KOPT-K1 (cell line): ENCODE measurements at regions not wholly inside any gene's neighbourhood (a gene's known extent, or its start where the extent isn't known, plus 50 kb on each side); places are given as distances from the start of the nearest gene placed in this dataset.

ENCODE experiments used
- H3K27ac ChIP-seq: fragments of 200-600 bp; sonication (generic); 2 replicates; pipeline ENCODE4 v1.5.1; 2016; ENCODE audit warnings: antibody characterized with exemption, mild to moderate bottlenecking, low read depth, low read length; ENCODE audit not compliant: poor library complexity, severe bottlenecking
- H3K36me3 ChIP-seq: fragments of 200-600 bp; sonication (generic); 2 replicates; pipeline ENCODE4 v1.5.1; 2017; ENCODE audit warnings: antibody characterized with exemption, mild to moderate bottlenecking, low read length, moderate library complexity; ENCODE audit not compliant: insufficient read depth
- H3K9me3 ChIP-seq: fragments of 200-600 bp; sonication (generic); 2 replicates; pipeline ENCODE4 v1.5.1; 2017; ENCODE audit warnings: antibody characterized with exemption, low read length, mild to moderate bottlenecking; ENCODE audit not compliant: insufficient read depth, poor library complexity, severe bottlenecking

DNA sequence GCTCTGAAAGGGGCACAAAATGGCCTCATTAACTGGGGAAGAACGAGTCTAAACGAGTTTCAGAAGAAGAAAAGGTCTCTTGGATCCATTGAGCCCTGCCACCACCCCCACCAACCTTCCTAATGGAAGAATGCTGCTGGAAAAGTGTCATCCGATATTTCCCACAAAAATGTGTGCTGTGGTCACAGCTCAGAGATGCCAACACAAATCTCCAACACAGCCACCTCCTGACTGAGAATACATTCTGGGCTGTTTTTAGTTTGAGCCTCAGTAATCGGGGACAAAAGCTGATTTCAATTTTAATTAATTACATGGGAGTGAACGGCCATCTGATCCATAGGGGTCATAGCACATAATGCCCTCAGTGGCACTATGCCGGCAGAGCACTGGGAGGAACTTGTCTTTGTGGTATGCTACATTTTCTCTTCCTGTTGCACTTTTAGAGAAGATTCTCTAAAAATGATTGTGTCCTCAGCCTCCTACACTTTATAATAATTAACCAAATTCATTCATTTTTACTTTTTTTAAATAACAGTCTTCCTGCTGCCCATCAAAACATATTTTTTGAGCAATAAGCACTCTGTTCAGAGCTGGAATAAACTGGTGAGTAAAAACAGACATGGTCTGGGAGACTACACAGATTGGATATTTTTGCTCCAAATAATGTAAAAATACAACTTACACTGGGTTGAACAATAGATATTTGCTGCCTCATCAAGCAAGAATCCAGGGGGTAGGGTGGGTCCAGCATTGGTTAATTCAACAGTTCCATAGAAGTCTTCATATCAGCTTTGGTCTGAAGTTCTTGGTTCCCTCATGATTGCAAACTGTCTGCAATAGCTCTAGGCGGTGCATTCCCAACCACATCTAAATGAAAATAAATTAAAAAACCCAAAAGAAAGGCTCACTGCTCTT is 143.6 kb upstream of the TMEM170B start:
- no peak overlapping the region for H3K27ac ChIP-seq
- H3K9me3 ChIP-seq = no peaks in the 10 kb centered on the region
- no peaks in the 10 kb centered on the region for H3K36me3 ChIP-seq

DNA sequence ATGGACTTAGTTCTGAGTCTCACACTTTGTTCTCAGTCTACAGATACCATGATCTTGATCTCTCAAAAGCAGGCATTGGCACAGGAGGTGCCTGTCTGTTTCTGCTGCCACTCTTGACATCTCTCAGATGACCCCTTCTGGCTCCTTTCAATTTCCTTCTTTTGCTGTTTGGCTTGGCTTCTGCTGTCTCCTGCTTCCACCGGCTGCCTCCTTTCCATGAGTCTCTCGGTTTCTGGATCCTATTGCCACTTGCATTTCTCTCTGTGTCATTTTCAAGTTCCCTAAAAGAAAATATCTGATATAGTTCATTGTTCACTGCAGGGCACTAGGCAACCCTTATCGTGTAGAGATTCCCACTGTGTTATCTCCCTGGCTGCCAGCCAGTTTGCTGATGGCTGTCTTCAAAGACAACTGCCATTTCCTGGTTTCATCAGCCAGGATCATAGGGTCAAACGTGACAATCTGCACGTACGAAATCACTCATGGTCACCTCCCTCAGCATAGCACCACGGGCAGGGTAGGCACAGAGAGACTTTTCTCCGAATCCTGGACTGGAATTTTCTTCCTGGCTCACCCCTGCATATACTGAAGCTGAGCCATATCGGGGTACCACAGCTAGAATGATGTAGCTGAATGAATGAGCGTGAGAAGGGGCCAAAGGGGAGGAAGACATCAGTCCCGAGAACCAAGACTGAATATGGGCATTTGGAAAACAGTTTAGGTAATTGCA is 144.6 kb upstream of the TMEM170B start:
- no peaks in the 10 kb centered on the region for H3K36me3 ChIP-seq
- H3K9me3 ChIP-seq = no peaks in the 10 kb centered on the region
- H3K27ac ChIP-seq = no peak overlapping the region

DNA sequence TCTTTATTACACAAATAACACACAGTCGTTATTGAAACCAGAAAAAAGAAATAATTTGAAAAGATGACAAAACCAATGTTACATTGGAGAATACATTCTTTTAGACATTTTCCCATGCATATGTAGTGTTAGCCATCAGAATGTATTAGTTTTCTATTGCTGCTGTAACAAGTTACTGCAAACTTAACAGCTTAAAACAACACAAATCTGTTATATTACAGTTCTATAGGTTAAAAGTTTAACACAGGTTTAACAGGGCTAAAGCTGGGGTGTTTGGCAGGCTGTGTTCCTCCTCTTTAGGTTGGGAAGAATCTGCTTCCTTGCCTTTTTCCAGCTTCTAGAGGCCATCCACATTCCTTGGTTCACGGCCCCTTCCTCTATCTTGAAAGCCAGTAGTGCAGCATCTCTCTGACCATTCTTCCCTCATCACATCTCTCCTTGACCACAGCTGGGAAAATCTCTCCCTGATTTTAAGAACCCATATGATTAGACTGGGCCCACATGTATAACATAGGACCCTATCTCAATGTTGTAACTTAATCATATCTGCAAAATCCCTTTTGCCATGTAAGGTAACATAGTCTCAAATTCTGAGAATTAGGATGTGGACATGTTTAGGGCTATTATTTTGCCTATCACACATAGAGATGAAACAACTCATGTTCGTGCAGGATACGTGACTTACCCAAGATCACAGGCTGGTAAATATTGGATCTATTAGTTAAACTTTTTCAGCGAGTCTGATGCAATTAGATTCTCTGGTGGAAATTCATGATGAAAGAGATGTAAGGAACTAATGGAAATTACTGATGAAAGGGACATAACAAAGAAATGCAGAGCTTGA is 145.4 kb upstream of the TMEM170B start:
- Histone ChIP-seq H3K9me3 (no peaks in the 10 kb centered on the region), H3K36me3 (no peaks in the 10 kb centered on the region), H3K27ac (no peak overlapping the region)

DNA sequence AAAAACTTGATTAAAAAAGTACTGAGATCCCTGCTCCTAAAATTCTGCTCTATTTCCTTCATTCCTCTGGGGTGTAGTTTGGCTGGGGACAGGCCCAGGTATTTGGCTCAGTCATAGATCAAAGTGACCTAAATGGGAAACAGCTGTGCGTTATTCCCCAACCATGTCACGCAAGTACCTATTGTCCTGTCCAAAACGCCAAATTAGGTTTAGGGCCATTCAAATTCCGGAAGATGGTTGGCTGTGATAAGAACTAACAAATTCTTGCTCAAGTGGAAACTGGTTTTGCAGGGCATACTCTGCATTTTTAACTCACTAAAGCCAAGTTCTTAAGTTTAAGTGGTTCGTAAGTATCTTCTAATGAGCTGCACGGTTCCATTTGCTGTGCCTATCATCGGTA is 147.6 kb upstream of the TMEM170B start:
- H3K27ac ChIP-seq = no peak overlapping the region
- H3K9me3 ChIP-seq = no peaks in the 10 kb centered on the region
- no peaks in the 10 kb centered on the region for H3K36me3 ChIP-seq

DNA sequence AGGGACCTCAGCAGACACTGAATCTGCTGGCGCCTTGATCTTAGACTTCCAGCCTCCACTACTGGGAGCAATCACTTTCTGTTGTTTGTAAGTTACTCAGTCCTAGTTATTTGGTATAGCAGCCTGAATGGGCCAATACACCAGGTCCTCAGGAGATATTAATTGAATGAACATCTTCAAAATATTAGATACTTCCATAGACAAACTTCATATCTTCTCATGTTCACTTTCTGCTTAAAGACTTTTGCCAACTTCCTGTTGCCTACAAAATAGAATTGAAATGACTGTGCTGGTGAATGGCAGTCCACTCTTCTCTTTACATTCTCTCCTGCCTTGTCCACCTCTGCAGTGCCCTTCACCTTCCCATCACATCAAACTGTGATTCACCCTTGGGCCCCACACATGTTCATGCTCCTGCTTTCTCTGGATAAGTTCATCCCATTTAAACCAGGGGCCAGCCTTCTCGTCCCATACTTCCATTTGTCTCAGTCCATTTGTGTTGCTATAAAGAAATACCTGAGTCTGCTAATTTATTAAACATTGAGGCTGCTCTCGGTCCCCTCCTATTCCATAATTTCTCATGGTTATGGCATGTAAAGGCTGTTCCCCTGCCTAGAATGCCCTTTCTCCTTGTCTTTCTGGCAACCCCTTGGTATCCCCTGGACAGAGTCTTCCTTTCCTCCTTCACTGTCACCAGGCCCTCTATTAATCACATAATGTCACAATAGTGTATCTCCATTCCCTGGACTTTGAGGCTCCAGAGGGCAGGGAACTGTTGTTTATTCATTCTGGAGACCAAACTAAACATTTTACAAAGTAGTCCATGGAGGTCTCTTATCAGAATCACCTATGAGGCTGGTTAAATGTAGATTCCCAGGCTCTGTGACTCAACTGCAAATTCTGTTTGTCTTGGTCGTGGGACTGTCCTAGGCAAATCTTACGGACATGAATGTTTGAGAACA is 148.3 kb upstream of the TMEM170B start:
- H3K9me3 ChIP-seq = no peaks in the 10 kb centered on the region
- H3K36me3 ChIP-seq = no peaks in the 10 kb centered on the region
- no peak overlapping the region for H3K27ac ChIP-seq

DNA sequence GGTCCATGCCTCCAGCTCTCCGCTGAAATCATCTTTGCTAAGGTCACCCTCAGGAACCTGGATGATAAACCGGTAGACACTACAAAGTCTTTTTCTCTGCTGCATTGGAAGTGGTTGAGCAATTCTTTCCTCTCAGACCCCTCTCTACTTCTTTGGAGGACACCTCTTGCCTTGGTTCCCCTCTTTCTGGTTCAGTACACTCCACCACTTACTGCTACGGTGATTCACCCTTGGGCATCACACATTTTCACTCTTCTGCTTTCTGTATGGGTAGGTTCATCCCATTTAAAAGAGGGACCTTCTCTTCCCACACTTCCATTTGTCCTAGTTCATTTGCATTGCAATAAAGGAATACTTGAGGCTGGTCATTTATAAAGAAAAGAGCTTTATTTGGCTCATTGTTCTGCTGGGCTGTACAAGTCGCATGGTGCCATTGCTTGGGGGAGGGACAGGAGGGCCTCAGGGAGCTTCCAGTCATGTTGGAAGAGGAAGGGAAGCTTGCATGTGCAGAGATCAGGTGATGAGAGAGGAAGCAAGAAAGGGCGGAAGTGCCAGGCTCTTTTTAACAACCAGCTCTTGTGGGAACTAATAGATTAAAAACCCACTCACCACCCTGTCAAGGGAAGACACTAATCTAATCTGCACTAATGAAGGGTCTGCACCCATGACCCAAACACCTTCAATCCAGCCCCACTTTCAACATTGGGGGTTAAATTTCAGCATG is 149.7 kb upstream of the TMEM170B start:
- Histone ChIP-seq H3K9me3 (no peaks in the 10 kb centered on the region), H3K27ac (no peak overlapping the region)

DNA sequence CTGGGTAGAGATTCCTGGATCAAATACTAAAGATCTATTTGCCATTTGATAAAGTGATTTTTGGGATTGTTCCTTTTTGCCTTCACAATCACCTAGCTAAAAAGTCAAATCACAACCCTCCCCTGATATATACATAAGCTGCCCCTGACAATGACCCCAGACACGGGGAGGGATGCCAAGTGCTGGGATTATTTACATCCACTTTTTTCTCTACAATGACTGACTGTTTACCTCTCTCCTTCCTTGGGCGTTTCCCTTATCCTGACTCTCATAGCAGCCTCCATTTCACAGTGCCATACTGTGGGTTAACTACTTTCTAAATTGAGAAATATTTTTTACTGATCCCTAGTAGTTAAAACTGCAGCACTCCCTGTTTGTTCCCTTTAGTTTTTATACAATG is 150.8 kb upstream of the TMEM170B start:
- H3K27ac ChIP-seq = no peak overlapping the region
- no peaks in the 10 kb centered on the region for H3K36me3 ChIP-seq
- H3K9me3 ChIP-seq = no peaks in the 10 kb centered on the region

More for the DNA sequence above, 149.7 kb upstream of the TMEM170B start:
- no peaks in the 10 kb centered on the region for H3K36me3 ChIP-seq

DNA sequence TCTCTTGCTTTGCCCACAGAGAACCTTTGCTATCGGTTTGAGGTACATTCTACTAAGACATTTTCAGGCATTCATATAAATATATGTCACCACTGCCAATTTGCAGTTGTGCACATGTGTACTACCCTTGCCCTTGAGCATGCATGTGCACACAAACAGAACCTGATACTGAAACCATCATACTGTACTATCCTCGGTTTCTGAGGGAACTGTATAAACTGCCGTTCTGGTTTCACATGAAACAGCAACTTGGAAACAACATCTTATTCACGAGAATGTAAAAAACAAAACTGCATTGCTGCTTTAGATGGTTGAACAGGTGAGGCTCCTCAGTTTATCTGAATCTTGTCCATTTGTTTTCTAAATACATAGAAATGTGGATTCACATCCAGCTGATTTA is 151.2 kb upstream of the TMEM170B start:
- Histone ChIP-seq H3K9me3 (no peaks in the 10 kb centered on the region), H3K36me3 (no peaks in the 10 kb centered on the region), H3K27ac (no peak overlapping the region)

DNA sequence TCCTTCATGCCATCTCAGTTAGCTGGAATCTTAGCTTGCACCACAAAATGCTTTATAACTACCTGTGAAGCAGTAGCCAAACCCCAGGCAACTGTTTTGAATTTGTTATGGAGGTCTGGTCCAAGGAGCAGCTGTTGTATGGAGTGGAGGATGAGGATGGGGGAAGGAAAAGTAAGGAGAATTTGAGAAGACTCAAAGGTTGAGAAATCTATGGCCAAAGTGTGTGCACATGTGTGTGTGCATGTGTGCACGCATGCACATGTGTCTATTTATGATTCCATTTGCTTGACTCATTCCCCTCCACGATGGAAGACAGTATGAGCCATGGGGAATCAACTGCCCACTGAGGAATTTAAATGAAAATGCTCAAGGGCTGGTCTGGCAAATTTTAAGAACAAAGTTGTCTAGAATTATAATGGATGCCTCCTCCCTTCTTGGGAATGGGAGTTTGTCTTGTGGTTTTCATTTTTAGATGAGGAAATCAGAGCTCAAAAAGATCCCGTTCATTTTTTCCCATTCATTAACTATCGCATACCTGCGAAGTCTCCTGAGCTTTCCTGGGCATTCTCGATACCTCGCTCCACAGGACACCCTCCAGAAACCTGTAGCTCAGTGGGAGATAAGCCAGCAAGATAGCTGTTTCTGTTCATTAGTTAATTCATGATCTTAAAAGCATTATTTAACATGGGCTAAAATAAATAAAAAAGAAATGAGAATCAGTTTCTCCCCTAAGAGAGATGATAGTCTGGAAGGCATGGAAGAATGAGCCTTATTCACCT is 152.3 kb upstream of the NEDD9 start:
- H3K9me3 ChIP-seq = no peaks in the 10 kb centered on the region
- H3K27ac ChIP-seq = no peak overlapping the region
- H3K36me3 ChIP-seq = no peaks in the 10 kb centered on the region; the same call in 1 of the 2 replicates

DNA sequence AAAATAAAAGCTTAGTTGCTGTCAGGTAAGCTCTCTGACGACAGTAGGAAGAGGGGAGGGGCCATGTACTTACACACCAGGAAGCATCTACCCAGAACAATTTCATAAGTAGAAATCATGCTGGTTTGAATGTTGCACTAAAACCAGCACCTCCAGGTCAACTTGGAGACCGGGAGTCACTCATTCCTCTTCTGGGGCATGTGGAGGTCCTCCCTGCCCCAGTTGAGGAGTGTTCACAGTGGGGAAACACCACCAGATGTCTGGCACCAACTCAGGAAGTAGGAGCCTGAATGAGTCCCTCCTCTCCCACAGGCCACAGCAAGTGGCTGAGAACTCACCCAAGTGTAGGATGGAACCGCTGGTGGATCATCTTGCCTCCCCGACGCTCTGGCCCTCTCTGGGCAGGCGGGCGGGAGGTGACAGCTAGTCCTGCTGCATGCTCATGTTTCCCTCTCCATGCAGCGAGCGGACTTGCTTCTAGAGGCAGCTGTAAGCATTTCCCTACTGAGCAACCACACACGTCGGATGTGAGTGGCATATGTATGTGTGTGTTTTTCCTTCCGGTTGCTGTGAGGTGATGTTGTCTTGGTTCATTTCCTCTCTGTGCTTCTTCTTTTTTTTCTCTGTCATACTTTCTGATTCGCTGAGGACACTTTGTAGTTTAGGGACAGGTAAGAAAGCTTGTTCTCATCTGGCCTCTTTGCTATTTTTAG is 149.5 kb upstream of the NEDD9 start:
- Histone ChIP-seq H3K9me3 (peaks cover 6% of the 10 kb centered on the region), H3K27ac (peak overlapping the region; percentile 79), H3K36me3 (peaks cover 10% of the 10 kb centered on the region)

DNA sequence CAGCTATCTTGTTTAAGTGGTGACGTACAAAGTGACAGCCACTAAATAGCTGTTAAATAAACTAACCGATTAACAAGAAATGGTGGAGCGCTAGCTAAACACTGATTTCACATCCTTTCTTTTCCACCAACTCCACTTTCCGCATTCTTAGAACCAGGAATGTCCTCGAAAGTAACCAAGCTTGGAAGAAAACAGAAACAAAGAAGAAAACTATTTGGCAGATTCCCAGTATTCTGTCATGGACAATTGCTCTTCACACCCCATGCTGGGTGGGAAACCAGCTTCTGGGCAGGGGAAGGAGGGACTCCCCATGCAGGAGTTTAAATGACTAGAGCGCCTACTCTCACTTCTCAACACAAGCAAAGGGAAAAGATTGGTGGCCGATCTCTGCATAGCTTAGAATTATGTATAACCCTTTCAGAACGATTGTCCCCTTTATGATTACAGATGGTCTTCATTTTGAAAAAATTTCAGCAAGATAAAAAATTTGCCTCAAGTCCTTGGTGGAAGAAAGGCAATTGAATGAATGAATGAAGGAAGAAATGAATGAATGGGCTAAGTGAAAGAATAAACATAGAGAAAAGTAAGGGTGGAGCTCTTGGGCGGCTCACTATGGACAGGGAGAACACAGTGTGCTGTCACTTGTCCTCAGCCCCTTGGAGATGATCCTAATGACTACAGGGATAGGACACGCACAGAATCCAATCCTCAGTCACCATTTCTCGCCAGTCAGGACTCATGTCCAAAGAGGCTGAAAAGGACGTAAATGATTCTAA is 148.7 kb upstream of the NEDD9 start:
- H3K27ac ChIP-seq = peak overlapping the region; percentile 79

DNA sequence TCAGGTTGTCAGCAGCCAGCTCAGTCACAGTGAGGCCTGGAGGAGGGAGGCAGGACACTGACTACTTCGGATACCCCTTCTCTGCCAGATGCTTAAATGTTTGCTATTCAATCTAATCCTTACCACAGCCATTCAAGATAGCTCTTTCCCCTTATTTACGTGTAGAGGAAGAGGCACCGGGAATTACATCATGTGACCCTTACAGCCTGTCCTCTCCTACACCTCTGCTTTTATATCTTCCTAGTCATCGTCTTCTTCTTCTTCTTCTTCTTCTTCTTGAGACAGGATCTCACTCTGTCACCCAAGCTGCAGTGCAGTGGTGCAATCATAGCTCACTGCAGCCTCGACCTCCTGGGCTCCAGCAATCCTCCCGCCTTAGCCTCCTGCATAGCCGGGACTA is 148.1 kb upstream of the NEDD9 start:
- Histone ChIP-seq H3K9me3 (peaks cover 9% of the 10 kb centered on the region), H3K36me3 (peaks cover 24% of the 10 kb centered on the region), H3K27ac (no peak overlapping the region)

More for the DNA sequence above, 148.7 kb upstream of the NEDD9 start:
- peaks cover 18% of the 10 kb centered on the region for H3K36me3 ChIP-seq
- H3K9me3 ChIP-seq = peaks cover 9% of the 10 kb centered on the region
